Mesenchymal stem cell (in vitro differentiated cells and primary cell): ENCODE measurements at regions not wholly inside any gene's neighbourhood (a gene's known extent, or its start where the extent isn't known, plus 50 kb on each side); places are given as distances from the start of the nearest gene placed in this dataset.

Experiments used
- DNase-seq: peaks from one replicate; pipeline ENCODE4 v3.0.0-alpha.2; 2013
- H2AFZ ChIP-seq: one replicate; pipeline ENCODE4 v1.6.1; 2013; ENCODE audit warnings: low read depth, mild to moderate bottlenecking, control low read depth, inconsistent platforms, low read length, moderate library complexity
- H2AK5ac ChIP-seq: 2 replicates; pipeline ENCODE4 v1.6.1; 2013; ENCODE audit warnings: low read length, moderate library complexity, mild to moderate bottlenecking, inconsistent platforms; ENCODE audit not compliant: severe bottlenecking
- H2BK120ac ChIP-seq: one replicate; pipeline ENCODE4 v1.6.1; 2013; ENCODE audit warnings: low read depth, mild to moderate bottlenecking, inconsistent platforms, low read length, moderate library complexity
- H2BK12ac ChIP-seq, 2 experiments: one replicate each; pipeline ENCODE4 v1.6.1; 2013; ENCODE audit warnings: inconsistent platforms in 2 of 2, low read length in 2 of 2, mild to moderate bottlenecking in 2 of 2, moderate library complexity in 2 of 2, control low read depth in 1 of 2
- H2BK15ac ChIP-seq: one replicate; pipeline ENCODE4 v1.6.1; 2013; ENCODE audit warnings: mild to moderate bottlenecking, low read depth, inconsistent platforms; ENCODE audit not compliant: poor library complexity, severe bottlenecking
- H2BK5ac ChIP-seq: 2 replicates; pipeline ENCODE4 v1.6.1; 2013; ENCODE audit warnings: low read depth, mild to moderate bottlenecking, low read length, control low read depth, inconsistent platforms; ENCODE audit not compliant: poor library complexity, severe bottlenecking
- H3K14ac ChIP-seq, 2 experiments: one replicate each; pipeline ENCODE4 v1.6.1; 2013; ENCODE audit warnings: inconsistent platforms in 2 of 2, low read length in 2 of 2, control low read depth in 1 of 2, mild to moderate bottlenecking in 1 of 2, moderate library complexity in 1 of 2
- H3K18ac ChIP-seq, 2 experiments: one replicate each; pipeline ENCODE4 v1.6.1; 2013; ENCODE audit warnings: inconsistent platforms in 2 of 2, low read length in 2 of 2, control low read depth in 1 of 2, low read depth in 1 of 2, mild to moderate bottlenecking in 1 of 2
- H3K23ac ChIP-seq, 2 experiments: one replicate each; pipeline ENCODE4 v1.6.1; 2013; ENCODE audit warnings: inconsistent platforms in 2 of 2, low read length in 2 of 2, mild to moderate bottlenecking in 2 of 2, moderate library complexity in 2 of 2, control low read depth in 1 of 2
- H3K27ac ChIP-seq: 2 replicates; pipeline ENCODE4 v1.5.1; 2013; ENCODE audit warnings: mild to moderate bottlenecking, moderate library complexity, low read length, control low read depth, inconsistent platforms; ENCODE audit not compliant: poor library complexity, severe bottlenecking
- H3K27me3 ChIP-seq, 2 experiments: 2 replicates each; pipeline versions ENCODE4 v1.6.1 to v1.7.0; 2013; ENCODE audit warnings: low read length in 2 of 2, mild to moderate bottlenecking in 2 of 2, moderate library complexity in 2 of 2, control low read depth in 1 of 2, inconsistent platforms in 1 of 2; ENCODE audit not compliant: control insufficient read depth in 1 of 2, insufficient read depth in 1 of 2
- H3K36me3 ChIP-seq, 2 experiments: 2 replicates each; pipeline versions ENCODE4 v1.6.1 to v1.7.0; 2013; ENCODE audit warnings: low read length in 2 of 2, control low read depth in 1 of 2, inconsistent platforms in 1 of 2, low read depth in 1 of 2, mild to moderate bottlenecking in 1 of 2; ENCODE audit not compliant: insufficient read depth in 2 of 2, control insufficient read depth in 1 of 2
- H3K4ac ChIP-seq, 2 experiments: one replicate each; pipeline ENCODE4 v1.6.1; 2013; ENCODE audit warnings: inconsistent platforms in 2 of 2, low read length in 2 of 2, mild to moderate bottlenecking in 2 of 2, moderate library complexity in 2 of 2, control low read depth in 1 of 2, low read depth in 1 of 2
- H3K4me1 ChIP-seq: 2 replicates; pipeline ENCODE4 v1.6.1; 2013; ENCODE audit warnings: low read depth, low read length, control low read depth; ENCODE audit not compliant: control insufficient read depth, insufficient read depth
- H3K4me2 ChIP-seq: 2 replicates; pipeline ENCODE4 v1.6.1; 2013; ENCODE audit warnings: low read length, mild to moderate bottlenecking, inconsistent platforms; ENCODE audit not compliant: poor library complexity, severe bottlenecking
- H3K4me3 ChIP-seq, 2 experiments: 2 replicates each; pipeline versions ENCODE4 v1.5.1 to v1.7.0; 2013; ENCODE audit warnings: low read length in 2 of 2, mild to moderate bottlenecking in 2 of 2, control low read depth in 1 of 2, low read depth in 1 of 2; ENCODE audit not compliant: insufficient read depth in 1 of 2
- H3K79me1 ChIP-seq: replicated peaks from 2 replicates; pipeline ENCODE4 v1.6.1; 2013; ENCODE audit warnings: mild to moderate bottlenecking, control low read depth, low read length, inconsistent platforms; ENCODE audit not compliant: poor library complexity, severe bottlenecking
- H3K9ac ChIP-seq: 2 replicates; pipeline ENCODE4 v1.7.0; 2013; ENCODE audit warnings: mild to moderate bottlenecking, low read length, moderate library complexity
- H3K9me3 ChIP-seq: 2 replicates; pipeline ENCODE4 v1.7.0; 2013; ENCODE audit warnings: mild to moderate bottlenecking, low read length; ENCODE audit not compliant: control insufficient read depth
- H4K8ac ChIP-seq: one replicate; pipeline ENCODE4 v1.6.1; 2013; ENCODE audit warnings: inconsistent platforms, mild to moderate bottlenecking, low read length, moderate library complexity
- H4K91ac ChIP-seq: one replicate; pipeline ENCODE4 v1.6.1; 2013; ENCODE audit warnings: mild to moderate bottlenecking, low read length, inconsistent platforms
- WGBS: methylation state at CpG from one replicate; pipeline ENCODE4 v1.1.7; 2013; ENCODE audit warnings: mixed read lengths; 5-methylcytosine and 5-hydroxymethylcytosine counted together

DNA sequence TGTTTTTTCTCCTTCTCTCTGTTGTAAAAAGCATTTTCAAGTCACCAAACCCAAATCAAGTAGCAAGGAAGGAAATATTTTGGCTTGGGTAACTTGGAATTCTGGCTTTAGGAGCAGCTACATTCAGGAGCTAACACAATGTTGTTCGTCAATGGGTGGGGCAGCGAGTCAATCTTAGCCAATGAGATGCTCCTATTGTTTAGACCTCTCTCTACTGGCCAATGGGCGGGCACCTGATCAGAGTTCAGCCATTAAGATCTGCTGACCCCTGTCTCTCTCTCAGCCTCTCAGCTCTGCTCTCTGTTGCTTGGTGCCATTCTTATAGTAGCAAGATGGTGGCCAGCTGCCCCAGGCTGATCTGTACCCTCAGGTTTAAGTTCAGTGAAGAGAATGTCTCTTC lies 83.2 kb downstream of the IRX3 start:
- no peak overlapping the region for H3K27ac ChIP-seq
- no peak overlapping the region for H3K4ac ChIP-seq
- H3K79me1 ChIP-seq = no peaks in the 10 kb centered on the region
- WGBS = 68% methylated on average over 3 of the region's 3 CpGs
- no peak for DNase-seq
- H2BK12ac ChIP-seq = no peak overlapping the region
- no peak overlapping the region for H2BK120ac ChIP-seq
- H3K14ac ChIP-seq = no peak overlapping the region
- no peak overlapping the region for H4K8ac ChIP-seq
- no peaks in the 10 kb centered on the region for H3K4me1 ChIP-seq
- no peak overlapping the region for H3K4me3 ChIP-seq
- no peak overlapping the region for H3K18ac ChIP-seq
- no peaks in the 10 kb centered on the region for H3K36me3 ChIP-seq
- H3K9me3 ChIP-seq = no peaks in the 10 kb centered on the region
- no peak overlapping the region for H2AFZ ChIP-seq
- no peak overlapping the region for H4K91ac ChIP-seq
- H2BK15ac ChIP-seq = no peak overlapping the region
- H3K9ac ChIP-seq = no peak overlapping the region
- no peak overlapping the region for H3K23ac ChIP-seq
- H2BK5ac ChIP-seq = no peak overlapping the region
- H3K4me2 ChIP-seq = no peak overlapping the region
- H3K27me3 ChIP-seq = peaks cover 38 to 50% of the 10 kb centered on the region in 2 experiments
- H2AK5ac ChIP-seq = no peak overlapping the region
